PFSK-1 (cell line): ENCODE measurements at regions not wholly inside any gene's neighbourhood (a gene's known extent, or its start where the extent isn't known, plus 50 kb on each side); places are given as distances from the start of the nearest gene placed in this dataset.

Source experiments
- FOXP2 ChIP-seq: optimal IDR thresholded peaks from 2 replicates; pipeline ENCODE3; 2011; ENCODE audit warnings: borderline replicate concordance, control low read depth, inconsistent platforms; ENCODE audit not compliant: insufficient read depth; ENCODE audit errors: extremely low read length, extremely low read depth
- POLR2AphosphoS5 ChIP-seq: IDR thresholded peaks from 2 replicates; pipeline ENCODE4 v1.6.1; 2012; ENCODE audit warnings: low read depth, mild to moderate bottlenecking, control low read depth, low read length, moderate library complexity
- REST ChIP-seq, 2 experiments: IDR thresholded peaks; 2 replicates each; pipeline versions ENCODE4 v1.6.1 to v1.8.0; 2011 to 2012; ENCODE audit warnings: low read depth in 2 of 2, low read length in 2 of 2, control low read depth in 1 of 2, inconsistent platforms in 1 of 2, mild to moderate bottlenecking in 1 of 2, moderate library complexity in 1 of 2; ENCODE audit not compliant: insufficient read depth in 1 of 2
- SIN3A ChIP-seq: IDR thresholded peaks from 2 replicates; pipeline ENCODE4 v1.6.1; 2012; ENCODE audit warnings: mild to moderate bottlenecking, low read length, moderate library complexity, borderline replicate concordance; ENCODE audit not compliant: insufficient read depth
- TAF1 ChIP-seq: IDR thresholded peaks from 2 replicates; pipeline ENCODE4 v1.6.1; 2012; ENCODE audit warnings: low read length, control low read depth, borderline replicate concordance; ENCODE audit not compliant: insufficient read depth

DNA sequence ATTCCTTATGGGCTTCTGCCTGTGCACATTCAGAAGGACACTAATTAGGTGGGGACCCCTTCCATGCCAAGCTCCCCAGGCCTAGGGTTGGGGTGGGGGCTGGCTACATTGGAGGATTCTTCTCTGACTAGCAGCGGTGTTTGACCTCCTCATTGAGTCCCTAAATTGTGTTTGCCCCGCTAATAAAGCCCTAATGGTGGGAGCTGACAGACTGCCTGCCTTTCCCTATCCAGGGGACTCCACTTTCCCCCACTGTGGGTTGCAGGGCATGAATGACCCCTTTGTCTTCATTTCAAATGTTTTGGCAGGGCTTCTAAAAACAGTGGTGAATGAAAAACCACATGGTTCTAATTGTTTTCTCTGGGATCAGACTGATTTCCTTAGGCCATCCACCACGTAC is 476.8 kb upstream of the CDH11 start:
- no peak for TF ChIP-seq POLR2AphosphoS5
- no peak for TF ChIP-seq FOXP2
- TF ChIP-seq SIN3A, result no peak
- TF ChIP-seq REST (IDR thresholded peaks at IDR 0.05; ENCODE audit: insufficient read depth in 1 of 2, low read depth in 2 of 2, low read length in 2 of 2), result no peak
- TF ChIP-seq TAF1, result no peak

GRCh38 chr16:65583498-65583897 is 461.6 kb upstream of the CDH11 start:
- TF ChIP-seq REST (IDR thresholded peaks at IDR 0.05; ENCODE audit: insufficient read depth in 1 of 2, low read depth in 2 of 2, low read length in 2 of 2) (no peak), POLR2AphosphoS5 (no peak), FOXP2 (no peak), SIN3A (no peak), TAF1 (no peak)

DNA sequence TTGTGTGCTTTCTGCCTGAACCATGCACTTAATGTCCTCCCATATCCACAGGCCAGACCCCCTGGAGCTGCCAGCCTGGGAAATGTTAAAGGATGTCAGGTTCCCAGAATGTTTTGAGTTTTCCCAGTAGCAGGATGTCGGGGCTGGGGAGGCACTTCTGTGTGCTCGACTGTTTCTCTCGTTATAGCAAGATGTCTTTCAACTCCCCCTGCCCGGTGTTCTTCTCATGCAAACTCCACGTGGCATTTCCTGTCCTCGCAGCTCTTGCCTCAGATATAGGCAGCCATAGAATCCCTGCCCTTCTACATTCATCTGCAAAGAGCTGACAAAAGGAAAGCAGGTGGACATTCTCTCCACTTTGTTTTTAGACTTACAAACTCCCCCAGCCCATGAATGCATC is 457.2 kb upstream of the CDH11 start:
- no peak for TF ChIP-seq POLR2AphosphoS5
- no peak for TF ChIP-seq REST (IDR thresholded peaks at IDR 0.05; ENCODE audit: insufficient read depth in 1 of 2, low read depth in 2 of 2, low read length in 2 of 2)
- no peak for TF ChIP-seq TAF1
- TF ChIP-seq FOXP2, result no peak

DNA sequence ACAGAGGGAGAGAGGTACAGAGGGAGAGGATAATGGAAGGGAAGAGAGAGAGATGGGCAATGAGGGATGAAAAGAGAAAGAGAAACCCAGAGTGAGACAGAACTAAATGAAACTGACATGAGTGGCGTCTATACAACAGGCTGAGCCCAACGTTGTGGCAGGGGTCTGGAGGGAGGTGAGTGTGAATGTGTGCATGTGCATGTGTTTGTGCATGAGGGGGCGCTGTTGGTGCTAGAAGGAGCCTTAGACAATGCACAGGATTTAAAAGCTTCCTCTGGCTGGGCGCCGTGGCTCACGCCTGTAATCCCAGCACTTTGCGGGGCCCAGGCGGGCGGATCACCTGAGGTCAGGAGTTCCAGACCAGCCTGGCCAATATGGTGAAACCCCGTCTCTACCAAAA is 454.8 kb upstream of the CDH11 start:
- TF ChIP-seq REST (IDR thresholded peaks at IDR 0.05; ENCODE audit: insufficient read depth in 1 of 2, low read depth in 2 of 2, low read length in 2 of 2) (no peak), POLR2AphosphoS5 (no peak), SIN3A (no peak), FOXP2 (no peak), TAF1 (no peak)

DNA sequence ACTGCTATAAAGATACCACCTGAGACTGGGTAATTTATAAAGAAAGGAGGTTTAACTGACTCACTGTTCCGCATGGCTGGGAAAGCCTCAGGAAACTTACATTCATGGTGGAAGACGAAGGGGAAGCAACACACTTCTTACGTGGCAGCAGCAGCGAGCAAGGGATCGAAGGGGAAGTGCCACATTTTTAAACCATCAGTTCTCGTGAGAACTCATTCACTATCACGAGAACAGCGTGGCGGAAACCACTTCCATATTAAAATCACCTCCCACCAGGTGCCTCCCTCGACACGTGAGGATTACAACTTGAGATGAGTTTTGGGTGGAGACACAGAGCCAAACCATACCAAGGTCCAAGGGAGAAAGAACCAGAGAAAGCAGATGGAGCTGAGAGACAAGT is 454.3 kb upstream of the CDH11 start:
- TF ChIP-seq REST (IDR thresholded peaks at IDR 0.05; ENCODE audit: insufficient read depth in 1 of 2, low read depth in 2 of 2, low read length in 2 of 2), result no peak
- TF ChIP-seq TAF1, result no peak
- TF ChIP-seq FOXP2, result no peak
- TF ChIP-seq SIN3A, result no peak
- TF ChIP-seq POLR2AphosphoS5, result no peak
